Lower lobe of right lung (tissue), 2 donors: ENCODE measurements at regions not wholly inside any gene's neighbourhood (a gene's known extent, or its start where the extent isn't known, plus 50 kb on each side); places are given as distances from the start of the nearest gene placed in this dataset.

ENCODE experiments used
- ATAC-seq, 2 donors: fragments of 200-7000 bp; cut with Tn5 transposase; one replicate each; pipeline ENCODE4 v1.9.1; 2020 to 2022; ENCODE audit warnings: mild to moderate bottlenecking in 2 of 2, moderate library complexity in 2 of 2
- DNase-seq: peaks from one replicate; pipeline ENCODE4 v3.0.0-alpha.2; 2020
- H3K27ac ChIP-seq: fragments of 200-600 bp; one replicate; pipeline ENCODE4 v1.8.0; 2022
- H3K27me3 ChIP-seq: fragments of 200-600 bp; one replicate; pipeline ENCODE4 v1.8.0; 2022; ENCODE audit warnings: low read depth
- H3K36me3 ChIP-seq: fragments of 200-600 bp; one replicate; pipeline ENCODE4 v1.8.0; 2022; ENCODE audit warnings: mild to moderate bottlenecking
- H3K4me1 ChIP-seq: fragments of 200-600 bp; one replicate; pipeline ENCODE4 v1.8.0; 2022
- H3K4me3 ChIP-seq: fragments of 200-600 bp; one replicate; pipeline ENCODE4 v1.8.0; 2022; ENCODE audit warnings: mild to moderate bottlenecking
- H3K9me3 ChIP-seq: fragments of 200-600 bp; one replicate; pipeline ENCODE4 v1.8.0; 2022
- intact Hi-C: fragments of 100-400 bp; cut with DNase I; formaldehyde crosslinking; loops from one replicate; pipeline ENCODE4 v1.11.0; 2022
- TF ChIP-seq, protein P1 (sequence below): fragments of 200-600 bp; IDR thresholded peaks from one replicate; pipeline ENCODE4 v1.8.0; 2022; ENCODE audit warnings: antibody characterized with exemption, mild to moderate bottlenecking
- donor health status: DM: no; HTN: yes; CAD: no; lungs with severe emphysema.

- no peak overlapping the region for H3K27ac ChIP-seq
- intact Hi-C loops, result no loop called here
- H3K4me1 ChIP-seq, result no peaks in the 10 kb centered on the region
- no peaks in the 10 kb centered on the region for H3K27me3 ChIP-seq
- no peaks in the 10 kb centered on the region for H3K9me3 ChIP-seq
- no peak overlapping the region for H3K4me3 ChIP-seq
- TF ChIP-seq, protein P1, sequence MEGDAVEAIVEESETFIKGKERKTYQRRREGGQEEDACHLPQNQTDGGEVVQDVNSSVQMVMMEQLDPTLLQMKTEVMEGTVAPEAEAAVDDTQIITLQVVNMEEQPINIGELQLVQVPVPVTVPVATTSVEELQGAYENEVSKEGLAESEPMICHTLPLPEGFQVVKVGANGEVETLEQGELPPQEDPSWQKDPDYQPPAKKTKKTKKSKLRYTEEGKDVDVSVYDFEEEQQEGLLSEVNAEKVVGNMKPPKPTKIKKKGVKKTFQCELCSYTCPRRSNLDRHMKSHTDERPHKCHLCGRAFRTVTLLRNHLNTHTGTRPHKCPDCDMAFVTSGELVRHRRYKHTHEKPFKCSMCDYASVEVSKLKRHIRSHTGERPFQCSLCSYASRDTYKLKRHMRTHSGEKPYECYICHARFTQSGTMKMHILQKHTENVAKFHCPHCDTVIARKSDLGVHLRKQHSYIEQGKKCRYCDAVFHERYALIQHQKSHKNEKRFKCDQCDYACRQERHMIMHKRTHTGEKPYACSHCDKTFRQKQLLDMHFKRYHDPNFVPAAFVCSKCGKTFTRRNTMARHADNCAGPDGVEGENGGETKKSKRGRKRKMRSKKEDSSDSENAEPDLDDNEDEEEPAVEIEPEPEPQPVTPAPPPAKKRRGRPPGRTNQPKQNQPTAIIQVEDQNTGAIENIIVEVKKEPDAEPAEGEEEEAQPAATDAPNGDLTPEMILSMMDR, result no peak
- ATAC-seq, result no peak
- H3K36me3 ChIP-seq, result no peaks in the 10 kb centered on the region
- no peak for DNase-seq
Observed at GRCh38 chr3:194830401-194830800, 144.7 kb downstream of the FAM43A start.

DNA sequence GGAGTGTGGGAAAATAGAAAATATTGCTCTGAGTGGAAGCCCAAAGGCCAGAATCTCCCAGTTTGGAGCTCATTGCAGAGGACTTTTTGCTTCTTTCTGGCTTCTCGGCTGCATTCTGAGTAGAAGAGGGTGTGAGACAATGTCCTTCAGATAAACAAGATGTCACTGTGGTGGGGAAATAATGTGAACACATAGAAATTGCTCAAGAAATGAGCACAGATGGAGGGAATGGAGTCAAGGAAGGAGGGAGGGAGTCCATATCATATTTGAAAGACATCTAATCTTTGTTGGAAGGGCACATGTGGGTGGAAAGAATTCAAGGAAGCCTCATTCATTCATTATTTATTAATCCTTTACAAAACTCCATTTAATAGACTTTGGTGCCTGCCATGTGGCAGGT is 145.3 kb downstream of the FAM43A start:
- no peaks in the 10 kb centered on the region for H3K36me3 ChIP-seq
- ATAC-seq, result no peak
- no peak overlapping the region for H3K4me3 ChIP-seq
- intact Hi-C loops, result no loop called here
- no peak for DNase-seq
- H3K27ac ChIP-seq, result no peak overlapping the region
- no peaks in the 10 kb centered on the region for H3K4me1 ChIP-seq
- no peaks in the 10 kb centered on the region for H3K27me3 ChIP-seq
- TF ChIP-seq, protein P1, result no peak
- H3K9me3 ChIP-seq, result no peaks in the 10 kb centered on the region

DNA sequence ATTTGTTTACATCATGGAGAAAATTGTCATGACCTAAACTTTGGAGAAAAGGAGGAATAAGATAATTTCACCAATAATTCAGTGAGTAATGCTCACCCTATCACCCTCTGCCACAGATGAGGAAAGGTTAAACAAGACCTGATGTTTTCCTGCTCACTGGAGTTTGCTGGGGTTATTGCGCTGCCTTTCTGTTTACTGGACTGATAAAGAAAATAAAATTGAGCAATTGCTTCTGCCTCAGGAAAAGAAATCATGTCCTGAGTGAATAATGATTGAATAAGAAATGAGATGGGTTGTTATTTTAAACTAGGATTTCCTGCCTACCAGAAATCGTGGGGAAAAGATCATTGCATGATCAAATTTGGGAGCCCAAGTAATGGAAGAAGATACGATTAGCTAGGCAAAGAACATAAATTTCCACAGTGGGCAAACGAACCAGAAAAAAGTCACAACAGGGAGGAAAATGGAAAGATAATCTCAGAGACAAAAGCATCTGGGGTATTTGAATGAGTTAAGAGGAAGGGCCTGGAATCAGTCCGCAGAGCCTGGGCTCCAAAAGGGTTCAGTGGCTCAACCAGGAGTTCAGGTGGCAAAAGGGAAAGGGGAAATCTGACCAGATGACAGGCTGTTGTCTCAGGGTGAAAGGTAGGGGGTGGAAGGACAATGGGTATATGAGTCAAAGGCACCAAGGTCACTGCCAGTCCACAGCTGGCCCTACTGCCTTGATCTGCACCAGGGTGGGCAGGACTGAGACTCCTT is 146.8 kb downstream of the FAM43A start:
- ATAC-seq (no peak), DNase-seq (no peak)
- Histone ChIP-seq H3K36me3 (no peaks in the 10 kb centered on the region), H3K27ac (no peak overlapping the region), H3K4me3 (no peak overlapping the region), H3K9me3 (no peaks in the 10 kb centered on the region), H3K4me1 (no peaks in the 10 kb centered on the region), H3K27me3 (no peaks in the 10 kb centered on the region)
- TF ChIP-seq, protein P1, result no peak
- intact Hi-C loops, result no loop called here

DNA sequence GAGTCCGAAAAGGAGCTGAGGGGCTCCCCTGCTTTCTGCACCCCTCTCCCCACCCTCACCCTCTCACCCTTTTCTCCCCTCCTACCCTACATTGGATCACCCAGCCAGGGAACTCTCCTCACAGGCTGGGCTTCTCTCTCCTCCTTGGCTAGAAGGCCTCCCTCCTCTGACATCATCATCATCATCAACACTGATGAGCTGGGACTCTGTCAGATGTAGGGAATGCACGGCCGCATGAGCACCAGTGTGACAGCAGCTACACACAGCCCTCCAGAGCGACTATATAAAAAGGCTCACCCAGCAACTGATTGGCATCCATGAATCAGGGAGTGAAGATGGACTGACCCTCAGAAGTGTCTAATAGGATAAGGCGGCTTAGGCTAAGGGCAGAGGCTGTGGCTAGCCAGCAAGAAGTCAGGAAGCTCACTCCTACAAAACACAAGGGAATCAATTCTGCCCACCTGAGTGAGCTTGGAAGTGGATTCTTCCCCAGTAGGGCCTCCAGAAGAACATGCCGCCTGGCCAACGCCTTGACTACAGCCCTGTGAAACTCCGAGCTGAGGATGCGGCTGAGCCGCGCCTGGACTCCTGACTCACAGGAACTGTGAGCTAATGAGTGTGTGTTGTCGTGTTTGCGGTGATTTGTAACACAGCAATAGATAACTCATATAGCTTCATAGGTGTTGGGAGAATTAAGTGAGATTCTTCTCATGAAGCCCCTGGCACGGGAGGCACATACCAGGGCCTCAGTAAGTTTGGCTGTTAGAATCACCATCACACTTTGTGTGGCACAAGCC is 147.6 kb downstream of the FAM43A start:
- H3K9me3 ChIP-seq, result no peaks in the 10 kb centered on the region
- no peaks in the 10 kb centered on the region for H3K4me1 ChIP-seq
- intact Hi-C loops, result no loop called here
- no peaks in the 10 kb centered on the region for H3K27me3 ChIP-seq
- DNase-seq (no peak), ATAC-seq (no peak)
- no peak overlapping the region for H3K4me3 ChIP-seq
- TF ChIP-seq, protein P1, result no peak
- H3K36me3 ChIP-seq, result no peaks in the 10 kb centered on the region
- H3K27ac ChIP-seq, result no peak overlapping the region

DNA sequence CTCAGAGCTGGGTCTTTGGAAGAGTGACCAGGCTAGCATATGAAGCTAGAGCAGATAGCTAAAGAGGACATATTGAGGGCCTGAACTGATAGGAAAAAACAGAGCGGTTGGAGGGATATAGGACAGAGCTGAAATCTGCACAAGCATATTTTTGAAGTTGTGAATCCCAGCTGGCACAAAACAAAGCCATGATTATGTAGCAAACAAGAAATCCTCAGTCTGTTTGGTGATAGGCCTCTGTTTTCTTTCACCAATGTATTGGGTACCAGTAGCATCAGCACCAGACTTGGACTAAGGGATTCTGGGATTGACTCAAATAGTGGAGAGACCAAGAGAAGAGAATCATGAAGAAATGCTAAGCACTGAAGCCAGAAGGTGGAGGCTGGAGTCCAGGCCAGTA is 151.0 kb downstream of the FAM43A start:
- intact Hi-C loops, result no loop called here
- ATAC-seq (no peak), DNase-seq (no peak)
- no peak overlapping the region for H3K27ac ChIP-seq
- H3K9me3 ChIP-seq, result no peaks in the 10 kb centered on the region
- TF ChIP-seq, protein P1, result no peak
- H3K4me1 ChIP-seq, result no peaks in the 10 kb centered on the region
- H3K4me3 ChIP-seq, result no peak overlapping the region
- no peaks in the 10 kb centered on the region for H3K36me3 ChIP-seq
- H3K27me3 ChIP-seq, result no peaks in the 10 kb centered on the region
